K562 (cell line): ENCODE measurements at regions not wholly inside any gene's neighbourhood (a gene's known extent, or its start where the extent isn't known, plus 50 kb on each side); places are given as distances from the start of the nearest gene placed in this dataset.

Experiments
- ATAC-seq: fragments of 200-7000 bp; cut with Tn5 transposase; 3 replicates; pipeline ENCODE4 v1.9.1; 2020; ENCODE audit warnings: moderate library complexity
- BruUV-seq: library from RNA; stranded (reverse); fragments of 400-500 nt; replicated peaks from 2 replicates; lab custom pipeline; 2021; lab: Mats Ljungman, UMichigan
- CTCF ChIA-PET: fragments of 300-600 bp; formaldehyde crosslinking; extraction: SDS; loops from one replicate; lab custom pipeline; 2021; ENCODE audit warnings: low intra/inter-chr PET ratio; lab: Yijun Ruan, JAX
- POLR2A ChIA-PET: fragments of 300-600, 350-650 bp; sonication (Branson Sonifier 250); formaldehyde crosslinking; extraction: SDS; loops from one replicate; lab custom pipeline; 2021; ENCODE audit warnings: antibody characterized with exemption, inconsistent platforms; lab: Yijun Ruan, JAX
- DNase-seq, 4 experiments: peaks; one replicate each; pipeline versions ENCODE4 v3.0.0 to v3.0.0-alpha.2; 2011 to 2018; ENCODE audit warnings: low spot score in 3 of 4, mixed read lengths in 3 of 4; ENCODE audit errors: extremely low read depth in 1 of 4
- FAIRE-seq: peaks from 2 replicates; lab custom pipeline; 2011; peaks lifted over from hg19 to GRCh38; lab: Jason Lieb, UNC
- H2AFZ ChIP-seq: 2 replicates; pipeline ENCODE4 v1.6.0; 2011; ENCODE audit warnings: low read depth, low read length, control low read depth, inconsistent platforms
- H3K27ac ChIP-seq: fragments of 200-600 bp; 3 replicates; pipeline ENCODE4 v1.8.0; 2011; ENCODE audit warnings: low read depth, mild to moderate bottlenecking, control low read depth, inconsistent platforms, low read length, moderate library complexity, mixed read lengths; ENCODE audit errors: extremely low read depth
- H3K27me3 ChIP-seq, 2 experiments: fragments of 300-600 bp in 1 of 2; 2 replicates in 1 of 2; 3 replicates in 1 of 2; pipeline versions ENCODE4 v1.6.0 to v1.8.0; 2011; ENCODE audit warnings: inconsistent platforms in 2 of 2, low read length in 2 of 2, mild to moderate bottlenecking in 1 of 2, mixed read lengths in 1 of 2, moderate library complexity in 1 of 2; ENCODE audit not compliant: control insufficient read depth in 2 of 2, insufficient read depth in 2 of 2
- H3K36me3 ChIP-seq: fragments of 300-600 bp; 3 replicates; pipeline ENCODE4 v1.8.0; 2011; ENCODE audit warnings: mild to moderate bottlenecking, low read length, inconsistent platforms; ENCODE audit not compliant: control insufficient read depth, insufficient read depth
- H3K4me1 ChIP-seq, 2 experiments: fragments of 200-600 bp in 1 of 2; replicated peaks in 1 of 2; 2 replicates in 1 of 2; 3 replicates in 1 of 2; pipeline versions ENCODE4 v1.5.1 to v1.8.0; 2011; ENCODE audit warnings: inconsistent platforms in 2 of 2, low read length in 2 of 2, mild to moderate bottlenecking in 1 of 2, mixed read lengths in 1 of 2, moderate library complexity in 1 of 2; ENCODE audit not compliant: control insufficient read depth in 2 of 2, insufficient read depth in 2 of 2
- H3K4me2 ChIP-seq: 2 replicates; pipeline ENCODE4 v1.6.1; 2011; ENCODE audit warnings: low read length, control low read depth, inconsistent platforms, mixed read lengths; ENCODE audit not compliant: insufficient read depth
- H3K4me3 ChIP-seq: fragments of 200-600 bp; sonication (generic), shearing (Covaris generic); 2 replicates; pipeline ENCODE4 v1.5.1; 2016; ENCODE audit warnings: control low read depth, inconsistent platforms
- H3K79me2 ChIP-seq: fragments of 200-600 bp; 3 replicates; pipeline ENCODE4 v1.8.0; 2011; ENCODE audit warnings: low read length, inconsistent platforms; ENCODE audit not compliant: control insufficient read depth, insufficient read depth
- H3K9ac ChIP-seq, 2 experiments: 2 replicates each; pipeline versions ENCODE4 v1.6.0 to v1.6.1; 2011; ENCODE audit warnings: low read depth in 2 of 2, low read length in 2 of 2, control low read depth in 1 of 2, inconsistent platforms in 1 of 2, mild to moderate bottlenecking in 1 of 2, mixed read lengths in 1 of 2; ENCODE audit not compliant: insufficient read depth in 1 of 2
- H3K9me1 ChIP-seq: one replicate; pipeline ENCODE4 v1.6.0; 2011; ENCODE audit warnings: inconsistent platforms, mild to moderate bottlenecking, low read length, moderate library complexity; ENCODE audit not compliant: control insufficient read depth, insufficient read depth
- H3K9me3 ChIP-seq: replicated peaks from 2 replicates; pipeline ENCODE4 v1.5.1; 2011; ENCODE audit warnings: low read depth, low read length, inconsistent platforms; ENCODE audit not compliant: control insufficient read depth, insufficient read depth
- H4K20me1 ChIP-seq: replicated peaks from 2 replicates; pipeline ENCODE4 v1.6.1; 2011; ENCODE audit warnings: low read length, inconsistent platforms, mixed read lengths; ENCODE audit not compliant: control insufficient read depth, insufficient read depth
- CEBPB ChIP-seq: fragments of 450-650 bp; IDR thresholded peaks from 2 replicates; pipeline ENCODE4 v1.6.1; 2016; ENCODE audit warnings: missing genetic modification characterization, missing compliant biosample characterization
- CREB3 ChIP-seq: fragments of 450-650 bp; conservative IDR thresholded peaks from 2 replicates; pipeline ENCODE4 v1.6.1; 2016; ENCODE audit warnings: missing genetic modification characterization, low read depth, mild to moderate bottlenecking, missing compliant biosample characterization, moderate library complexity
- NBN ChIP-seq: fragments of 450-650 bp; IDR thresholded peaks from 2 replicates; pipeline ENCODE4 v1.6.1; 2016; ENCODE audit warnings: low read depth, mild to moderate bottlenecking
- PCBP2 ChIP-seq: fragments of 200-400 bp; formaldehyde crosslinking; IDR thresholded peaks from 2 replicates; pipeline ENCODE4 v1.6.1; 2018; ENCODE audit warnings: low read length, low read depth, mild to moderate bottlenecking, moderate library complexity; ENCODE audit not compliant: poor library complexity, severe bottlenecking
- RB1 ChIP-seq: fragments of 450-650 bp; IDR thresholded peaks from 2 replicates; pipeline ENCODE4 v1.6.1; 2017; ENCODE audit warnings: low read depth, mild to moderate bottlenecking
- SIN3B ChIP-seq: fragments of 450-650 bp; IDR thresholded peaks from 2 replicates; pipeline ENCODE4 v1.6.1; 2017; ENCODE audit warnings: low read depth, mild to moderate bottlenecking, moderate library complexity
- SMAD1 ChIP-seq: fragments of 150-350 bp; IDR thresholded peaks from 2 replicates; pipeline ENCODE4 v1.6.1; 2014; ENCODE audit warnings: low read length, low read depth; ENCODE audit not compliant: partially characterized antibody
- SRSF7 ChIP-seq: fragments of 200-400 bp; formaldehyde crosslinking; optimal IDR thresholded peaks from 2 replicates; pipeline ENCODE3; 2017; ENCODE audit warnings: mild to moderate bottlenecking, low read depth, low read length
- TBL1XR1 ChIP-seq, 2 experiments: IDR thresholded peaks; 2 replicates each; pipeline ENCODE4 v1.6.1; 2012; ENCODE audit warnings: improper control_type of control experiment in 2 of 2, low read length in 2 of 2, mild to moderate bottlenecking in 1 of 2
- ZC3H11A ChIP-seq: IDR thresholded peaks from 2 replicates; pipeline ENCODE4 v1.6.1; 2012; ENCODE audit warnings: low read depth, low read length, improper control_type of control experiment
- ZNF12 ChIP-seq: sonication (generic); formaldehyde crosslinking; IDR thresholded peaks from 2 replicates; pipeline ENCODE4 v1.4.0; 2020; ENCODE audit warnings: mild to moderate bottlenecking, missing genetic modification reagents
- ZNF408 ChIP-seq: fragments of 250-450 bp; sonication (Bioruptor Pico); IDR thresholded peaks from 2 replicates; pipeline ENCODE4 v1.4.0; 2020; ENCODE audit warnings: low read depth, mild to moderate bottlenecking, moderate library complexity
- ZNF639 ChIP-seq, 2 experiments: fragments of 200-800 bp in 1 of 2; sonication (Bioruptor generic) in 1 of 2; sonication (generic) in 1 of 2; formaldehyde crosslinking in 1 of 2; IDR thresholded peaks in 1 of 2; conservative IDR thresholded peaks in 1 of 2; 2 replicates each; pipeline versions ENCODE4 v1.5.0 to v1.6.1; 2016 to 2020; ENCODE audit warnings: missing compliant biosample characterization in 1 of 2, missing genetic modification characterization in 1 of 2, missing genetic modification reagents in 1 of 2
- WGBS: fragments of 100-300 bp; shearing (Covaris generic); methylation state at CpG from one replicate; pipeline ENCODE4 v1.1.6; 2016; ENCODE audit warnings: low coverage, mixed read lengths; ENCODE audit not compliant: insufficient coverage; ENCODE audit errors: missing lambda C conversion rate; 5-methylcytosine and 5-hydroxymethylcytosine counted together
- in situ Hi-C: fragments of 300-500 bp; cut with MboI; formaldehyde crosslinking; loops from 4 replicates; pipeline ENCODE4 v1.15.0; 2018; ENCODE audit warnings: inconsistent platforms, mixed read lengths
- intact Hi-C: fragments of 100-400 bp; cut with micrococcal nuclease; formaldehyde crosslinking; loops from 2 replicates; pipeline ENCODE4 v1.14.2; 2022
- TF ChIP-seq, protein P1 (sequence below): sonication (generic); formaldehyde crosslinking; IDR thresholded peaks from 2 replicates; pipeline ENCODE4 v1.8.1; 2023; ENCODE audit warnings: mild to moderate bottlenecking, missing genetic modification reagents
- TF ChIP-seq, protein P2 (sequence below): sonication (generic); formaldehyde crosslinking; IDR thresholded peaks from 2 replicates; pipeline ENCODE4 v1.8.1; 2023; ENCODE audit warnings: mild to moderate bottlenecking, missing genetic modification reagents

DNA sequence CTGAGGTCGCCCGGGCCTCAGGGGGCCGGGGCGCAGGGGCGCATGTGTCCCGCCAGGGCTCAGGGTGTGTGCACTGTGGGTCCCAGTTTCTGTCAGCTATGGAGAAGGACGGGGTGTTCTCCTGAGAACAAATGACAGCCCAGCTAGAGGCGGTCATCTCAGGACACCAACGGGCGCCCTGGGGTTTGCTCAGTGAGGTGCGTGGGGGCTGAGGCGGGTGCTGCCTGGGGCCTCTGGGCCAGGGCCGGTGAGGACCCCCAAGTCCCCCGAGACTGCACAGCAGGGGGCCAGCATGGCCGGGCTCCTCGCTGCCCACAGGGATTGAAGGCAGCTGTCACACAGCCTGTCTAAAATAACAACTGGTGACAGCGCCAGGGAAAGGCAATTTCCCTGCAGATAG is 808.8 kb upstream of the SOX11 start:
- H4K20me1 ChIP-seq: no peaks in the 10 kb centered on the region
- H3K4me2 ChIP-seq: no peak overlapping the region
- no peak for DNase-seq
- no peaks in the 10 kb centered on the region for H3K36me3 ChIP-seq
- no peaks in the 10 kb centered on the region for H3K79me2 ChIP-seq
- intact Hi-C loops (no loop called here), in situ Hi-C loops (no loop called here)
- ChIA-PET POLR2A (no interaction called here), CTCF (no interaction called here)
- FAIRE-seq: no peak
- BruUV-seq: no TSS peak
- H3K9me3 ChIP-seq: no peaks in the 10 kb centered on the region
- TF ChIP-seq ZNF408 (CRISPR knock-in tag) (no peak), ZNF12 (no peak), ZC3H11A (no peak), RB1 (no peak), NBN (no peak), SMAD1 (no peak), PCBP2 (no peak), CEBPB (no peak), SIN3B (no peak), SRSF7 (no peak), CREB3 (tag) (no peak), ZNF639 (CRISPR knock-in tag; conservative IDR thresholded peaks at IDR 0.05 in 1 of 2, IDR thresholded peaks at IDR 0.05 in 1 of 2) (no peak), TBL1XR1 (IDR thresholded peaks at IDR 0.05; ENCODE audit: low read length in 2 of 2) (no peak)
- TF ChIP-seq, protein P1, sequence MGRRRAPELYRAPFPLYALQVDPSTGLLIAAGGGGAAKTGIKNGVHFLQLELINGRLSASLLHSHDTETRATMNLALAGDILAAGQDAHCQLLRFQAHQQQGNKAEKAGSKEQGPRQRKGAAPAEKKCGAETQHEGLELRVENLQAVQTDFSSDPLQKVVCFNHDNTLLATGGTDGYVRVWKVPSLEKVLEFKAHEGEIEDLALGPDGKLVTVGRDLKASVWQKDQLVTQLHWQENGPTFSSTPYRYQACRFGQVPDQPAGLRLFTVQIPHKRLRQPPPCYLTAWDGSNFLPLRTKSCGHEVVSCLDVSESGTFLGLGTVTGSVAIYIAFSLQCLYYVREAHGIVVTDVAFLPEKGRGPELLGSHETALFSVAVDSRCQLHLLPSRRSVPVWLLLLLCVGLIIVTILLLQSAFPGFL (CRISPR knock-in tag): no peak
- TF ChIP-seq, protein P2, sequence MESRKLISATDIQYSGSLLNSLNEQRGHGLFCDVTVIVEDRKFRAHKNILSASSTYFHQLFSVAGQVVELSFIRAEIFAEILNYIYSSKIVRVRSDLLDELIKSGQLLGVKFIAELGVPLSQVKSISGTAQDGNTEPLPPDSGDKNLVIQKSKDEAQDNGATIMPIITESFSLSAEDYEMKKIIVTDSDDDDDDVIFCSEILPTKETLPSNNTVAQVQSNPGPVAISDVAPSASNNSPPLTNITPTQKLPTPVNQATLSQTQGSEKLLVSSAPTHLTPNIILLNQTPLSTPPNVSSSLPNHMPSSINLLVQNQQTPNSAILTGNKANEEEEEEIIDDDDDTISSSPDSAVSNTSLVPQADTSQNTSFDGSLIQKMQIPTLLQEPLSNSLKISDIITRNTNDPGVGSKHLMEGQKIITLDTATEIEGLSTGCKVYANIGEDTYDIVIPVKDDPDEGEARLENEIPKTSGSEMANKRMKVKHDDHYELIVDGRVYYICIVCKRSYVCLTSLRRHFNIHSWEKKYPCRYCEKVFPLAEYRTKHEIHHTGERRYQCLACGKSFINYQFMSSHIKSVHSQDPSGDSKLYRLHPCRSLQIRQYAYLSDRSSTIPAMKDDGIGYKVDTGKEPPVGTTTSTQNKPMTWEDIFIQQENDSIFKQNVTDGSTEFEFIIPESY (CRISPR knock-in tag): no peak
- no peaks in the 10 kb centered on the region for H3K4me1 ChIP-seq
- no peak overlapping the region for H2AFZ ChIP-seq
- no peak overlapping the region for H3K27ac ChIP-seq
- H3K9ac ChIP-seq: no peak overlapping the region
- WGBS: under 1% methylated on average over 17 of the region's 17 CpGs
- H3K4me3 ChIP-seq: no peak overlapping the region
- no peak for ATAC-seq
- H3K9me1 ChIP-seq: no peaks in the 10 kb centered on the region
- H3K27me3 ChIP-seq: no peaks in the 10 kb centered on the region
